Large intestine (tissue), 3 donors: ENCODE measurements at regions not wholly inside any gene's neighbourhood (a gene's known extent, or its start where the extent isn't known, plus 50 kb on each side); places are given as distances from the start of the nearest gene placed in this dataset.

ENCODE experiments used
- DNase-seq, 2 donors: peaks; one replicate each; pipeline versions ENCODE4 v3.0.0 to v3.0.0-alpha.2; 2013
- H3K27ac ChIP-seq: one replicate; pipeline ENCODE4 v1.5.1; 2013; ENCODE audit warnings: low read length
- H3K27me3 ChIP-seq: 2 replicates; pipeline ENCODE4 v1.6.1; 2013; ENCODE audit warnings: low read length; ENCODE audit not compliant: control insufficient read depth, insufficient read depth
- H3K36me3 ChIP-seq: 2 replicates; pipeline ENCODE4 v1.6.1; 2013; ENCODE audit warnings: low read length; ENCODE audit not compliant: control insufficient read depth, insufficient read depth
- H3K4me1 ChIP-seq: one replicate; pipeline ENCODE4 v1.6.1; 2013; ENCODE audit warnings: low read length; ENCODE audit not compliant: control insufficient read depth, insufficient read depth
- H3K4me3 ChIP-seq: one replicate; pipeline ENCODE4 v1.5.1; 2013; ENCODE audit warnings: low read length
- H3K9me3 ChIP-seq: one replicate; pipeline ENCODE4 v1.6.1; 2013; ENCODE audit warnings: mild to moderate bottlenecking, low read depth, low read length, moderate library complexity; ENCODE audit not compliant: control insufficient read depth
- WGBS: methylation state at CpG from one replicate; pipeline ENCODE4 v1.1.5; 2013; ENCODE audit warnings: low lambda C conversion rate; ENCODE audit not compliant: insufficient coverage; 5-methylcytosine and 5-hydroxymethylcytosine counted together

DNA sequence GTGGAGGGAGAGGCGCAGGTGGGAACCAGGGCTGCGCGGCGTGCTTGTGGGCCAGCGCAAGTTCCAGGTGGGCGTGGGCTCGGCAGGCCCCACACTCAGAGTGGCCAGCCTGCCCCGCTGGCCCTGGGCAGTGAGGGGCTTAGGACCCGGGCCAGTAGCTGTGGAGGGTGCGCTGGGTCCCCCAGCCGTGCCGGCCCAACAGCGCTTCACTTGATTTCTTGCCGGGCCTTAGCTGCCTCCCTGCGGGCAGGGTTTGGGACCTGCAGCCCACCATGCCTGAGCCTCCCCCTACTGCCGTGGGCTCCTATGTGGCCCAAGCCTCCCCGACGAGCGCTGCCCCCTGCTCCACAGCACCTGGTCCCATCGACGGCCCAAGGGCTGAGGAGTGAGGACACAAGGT lies 1636.9 kb upstream of the SLC39A10 start:
- H3K27me3 ChIP-seq = no peaks in the 10 kb centered on the region
- peaks cover 9% of the 10 kb centered on the region for H3K9me3 ChIP-seq
- no peaks in the 10 kb centered on the region for H3K4me1 ChIP-seq
- H3K27ac ChIP-seq = no peak overlapping the region
- WGBS = no CpG with 5 or more reads among the region's 21 CpGs
- no peak for DNase-seq
- no peaks in the 10 kb centered on the region for H3K36me3 ChIP-seq
- H3K4me3 ChIP-seq = no peak overlapping the region

DNA sequence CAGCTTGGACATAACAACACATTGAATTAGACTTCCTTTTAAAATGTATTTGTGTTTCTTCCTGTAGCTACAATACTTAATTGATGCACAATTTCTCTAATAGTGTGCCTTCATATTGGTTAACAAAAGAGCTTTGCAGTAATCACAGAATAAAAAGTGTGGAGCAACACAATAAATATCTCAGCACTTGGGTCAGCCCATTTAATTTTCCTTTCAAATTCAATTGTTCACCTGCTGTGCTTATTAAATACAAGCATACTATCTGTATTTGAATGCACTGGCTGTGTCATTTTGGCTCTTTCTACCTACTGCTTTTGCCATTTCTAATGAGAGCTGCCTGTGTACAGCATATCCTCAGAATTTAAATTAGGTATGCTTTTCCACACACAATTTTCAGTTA lies 1641.3 kb upstream of the SLC39A10 start:
- Histone ChIP-seq H3K4me1 (no peaks in the 10 kb centered on the region), H3K27me3 (no peaks in the 10 kb centered on the region), H3K9me3 (peaks cover 6% of the 10 kb centered on the region), H3K27ac (no peak overlapping the region), H3K4me3 (no peak overlapping the region), H3K36me3 (no peaks in the 10 kb centered on the region)
- no peak for DNase-seq

DNA sequence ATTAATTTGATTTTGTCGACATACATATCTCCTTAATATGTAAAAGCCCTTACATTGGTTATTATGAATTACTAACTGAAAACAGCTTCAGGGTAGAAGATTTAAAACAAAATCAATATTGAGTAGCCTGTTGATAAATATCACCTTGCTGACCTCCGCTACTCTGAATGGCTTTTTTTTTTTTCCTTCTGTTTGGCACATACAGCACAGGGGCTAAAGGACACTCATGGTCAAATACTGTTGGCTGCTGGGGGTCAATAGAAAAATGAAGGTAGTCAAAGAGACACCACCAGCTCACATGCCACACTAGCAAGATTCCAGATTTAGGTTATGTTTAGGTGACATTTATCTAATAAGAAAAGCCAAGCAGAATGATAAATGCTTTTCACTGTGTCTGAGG lies 1642.4 kb upstream of the SLC39A10 start:
- no peaks in the 10 kb centered on the region for H3K9me3 ChIP-seq
- H3K4me3 ChIP-seq = no peak overlapping the region
- H3K36me3 ChIP-seq = no peaks in the 10 kb centered on the region
- no peak overlapping the region for H3K27ac ChIP-seq
- no peak for DNase-seq
- no peaks in the 10 kb centered on the region for H3K4me1 ChIP-seq
- WGBS = 60% methylated on average over 1 of the region's 2 CpGs
- H3K27me3 ChIP-seq = no peaks in the 10 kb centered on the region

DNA sequence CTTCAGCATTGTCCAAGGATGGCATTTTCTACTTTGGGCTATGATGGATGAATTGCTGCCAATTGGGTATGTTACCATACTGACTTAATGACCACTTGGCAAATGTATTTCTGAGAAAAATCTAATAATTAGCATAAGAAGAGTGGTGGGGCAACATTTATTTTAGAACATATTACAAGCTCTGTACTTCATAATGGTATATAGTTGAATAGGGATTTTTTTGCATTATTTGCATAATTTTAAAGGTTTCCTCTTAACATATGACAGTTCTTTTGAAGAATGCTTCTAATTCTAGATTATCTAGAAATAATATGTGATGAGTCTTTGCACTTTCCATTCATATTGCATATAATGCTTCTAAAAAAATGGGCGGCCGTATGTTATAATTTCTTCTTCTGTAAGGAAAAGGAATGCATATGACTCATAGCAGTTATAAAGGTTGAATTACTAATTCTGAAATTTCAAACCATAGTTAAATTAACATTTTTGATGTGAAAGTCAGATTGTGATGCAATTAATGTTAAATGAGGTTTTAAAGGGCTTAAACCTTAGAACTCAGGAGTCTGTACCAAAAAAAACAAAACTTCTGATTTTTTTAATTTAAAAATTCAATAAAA lies 1652.3 kb upstream of the SLC39A10 start:
- Histone ChIP-seq H3K4me1 (no peaks in the 10 kb centered on the region), H3K4me3 (no peak overlapping the region), H3K27me3 (no peaks in the 10 kb centered on the region), H3K27ac (no peak overlapping the region), H3K36me3 (no peaks in the 10 kb centered on the region), H3K9me3 (peaks cover 12% of the 10 kb centered on the region)
- WGBS = 100% methylated on average over 1 of the region's 2 CpGs
- DNase-seq = no peak

DNA sequence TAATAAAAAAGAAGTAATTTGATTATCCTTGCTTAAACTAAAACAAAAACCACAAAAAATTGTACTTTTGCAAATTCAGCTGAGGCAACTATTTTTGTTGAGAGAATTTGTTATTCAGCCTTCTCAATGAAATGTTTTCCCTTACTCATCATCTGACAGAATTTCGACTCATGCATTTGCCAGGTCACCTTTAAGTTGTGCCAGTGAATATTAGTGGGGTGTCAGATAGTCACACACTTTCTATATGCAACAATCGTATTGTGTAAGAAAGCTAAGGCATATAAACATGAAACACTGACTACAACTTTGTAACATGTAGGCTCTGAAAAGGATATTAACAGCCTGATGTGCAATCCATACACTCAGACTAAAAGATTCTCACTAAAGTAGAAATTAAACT lies 1653.1 kb upstream of the SLC39A10 start:
- H3K4me1 ChIP-seq = no peaks in the 10 kb centered on the region
- no peak for DNase-seq
- H3K36me3 ChIP-seq = no peaks in the 10 kb centered on the region
- peaks cover 7% of the 10 kb centered on the region for H3K9me3 ChIP-seq
- no CpG with 5 or more reads among the region's 2 CpGs for WGBS
- H3K4me3 ChIP-seq = no peak overlapping the region
- no peak overlapping the region for H3K27ac ChIP-seq
- H3K27me3 ChIP-seq = no peaks in the 10 kb centered on the region

DNA sequence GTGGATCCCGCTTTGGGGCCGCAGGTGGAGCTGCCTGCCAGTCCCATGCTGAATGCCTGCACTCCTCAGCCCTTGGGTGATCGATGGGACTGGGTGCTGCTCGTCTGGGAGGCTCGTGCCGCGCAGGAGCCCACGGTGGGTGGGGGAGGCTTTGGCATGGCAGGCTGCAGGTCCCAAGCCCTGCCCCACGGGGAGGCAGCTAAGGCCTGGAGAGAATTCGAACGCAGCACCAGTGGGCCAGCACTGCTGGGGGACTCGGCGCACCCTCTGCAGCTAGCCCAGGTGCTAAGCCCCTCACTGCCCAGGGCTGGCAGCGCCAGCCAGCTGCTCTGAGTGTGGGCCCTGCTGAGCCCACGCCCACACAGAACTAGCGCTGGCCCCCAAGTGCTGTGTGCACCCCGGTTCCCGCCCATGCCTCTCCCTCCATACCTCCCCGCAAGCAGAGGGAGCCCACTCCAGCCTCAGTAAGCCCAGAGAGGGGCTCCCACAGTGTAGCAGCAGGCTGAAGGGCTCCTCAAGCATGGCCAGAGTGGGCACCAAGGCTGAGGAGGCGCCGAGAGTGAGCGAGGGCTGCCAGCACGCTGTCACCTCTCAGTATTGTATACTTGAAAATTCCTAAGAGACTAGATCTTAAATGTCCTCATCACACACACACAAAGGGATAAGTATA lies 1654.2 kb upstream of the SLC39A10 start:
- no CpG with 5 or more reads among the region's 23 CpGs for WGBS
- no peak for DNase-seq
- Histone ChIP-seq H3K4me1 (no peaks in the 10 kb centered on the region), H3K27ac (no peak overlapping the region), H3K36me3 (no peaks in the 10 kb centered on the region), H3K9me3 (peaks cover 7% of the 10 kb centered on the region), H3K4me3 (no peak overlapping the region), H3K27me3 (no peaks in the 10 kb centered on the region)

DNA sequence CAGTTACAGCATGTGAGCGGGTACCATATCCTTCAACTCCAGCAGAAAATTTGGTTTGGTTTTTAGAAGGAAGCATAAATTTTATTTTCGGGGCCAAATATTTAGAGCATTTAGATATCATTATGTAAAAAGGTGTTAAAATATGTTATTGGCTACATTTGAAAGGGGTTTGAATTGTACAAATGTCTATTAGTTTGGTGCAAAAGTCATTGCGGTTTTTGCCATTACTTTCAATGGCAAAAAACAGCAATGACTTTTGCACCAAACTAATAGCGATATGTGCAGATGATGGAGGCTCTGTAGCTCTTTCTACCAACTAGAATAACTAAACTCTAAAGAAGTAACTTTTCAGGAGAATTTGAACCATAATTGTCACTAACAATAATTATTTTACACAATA lies 1666.2 kb upstream of the SLC39A10 start:
- WGBS = 0% methylated on average over 1 of the region's 4 CpGs
- Histone ChIP-seq H3K9me3 (no peaks in the 10 kb centered on the region), H3K27ac (no peak overlapping the region), H3K4me3 (no peak overlapping the region), H3K27me3 (no peaks in the 10 kb centered on the region), H3K4me1 (no peaks in the 10 kb centered on the region), H3K36me3 (no peaks in the 10 kb centered on the region)
- DNase-seq = no peak

DNA sequence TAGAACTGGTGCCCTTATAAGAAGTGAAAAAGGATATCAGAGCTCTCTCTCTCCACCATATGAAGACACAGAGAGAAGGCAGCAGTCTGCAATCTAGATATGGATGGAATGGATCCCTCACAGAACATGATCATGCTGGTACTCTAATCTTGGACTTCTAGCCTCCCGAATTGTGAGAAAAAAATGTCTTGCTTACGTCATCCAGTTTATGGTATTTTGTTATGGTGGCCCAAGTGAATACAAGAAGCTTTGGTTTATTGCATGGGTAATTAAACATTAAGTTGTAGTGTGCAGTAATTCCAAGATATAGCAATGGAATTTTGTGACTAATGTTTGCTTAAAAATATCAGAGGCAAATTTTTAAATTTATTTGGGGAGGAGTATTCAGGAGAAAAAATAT lies 1667.4 kb upstream of the SLC39A10 start:
- no peak overlapping the region for H3K4me3 ChIP-seq
- no peak for DNase-seq
- no peaks in the 10 kb centered on the region for H3K36me3 ChIP-seq
- no peaks in the 10 kb centered on the region for H3K27me3 ChIP-seq
- no CpG with 5 or more reads among the region's 2 CpGs for WGBS
- H3K4me1 ChIP-seq = no peaks in the 10 kb centered on the region
- H3K9me3 ChIP-seq = no peaks in the 10 kb centered on the region
- no peak overlapping the region for H3K27ac ChIP-seq

DNA sequence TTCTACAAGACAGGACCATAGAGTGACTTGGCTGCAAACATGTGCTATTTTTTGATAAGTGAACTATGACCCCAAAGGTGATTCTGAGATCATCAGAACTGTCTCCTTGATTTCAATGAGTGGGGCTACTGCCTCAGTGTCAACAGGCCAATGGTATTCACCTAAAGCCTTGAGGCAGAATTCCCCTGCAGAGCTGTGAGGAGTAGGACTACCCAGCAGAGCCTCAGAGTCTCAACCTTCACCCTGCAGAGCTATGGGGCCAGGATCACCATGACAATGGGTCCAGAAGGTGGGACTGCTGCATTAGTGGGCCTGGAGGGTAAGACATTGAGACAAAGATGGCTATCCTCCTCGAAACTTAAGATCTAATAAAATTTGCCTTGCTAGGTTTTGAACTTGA lies 1668.2 kb upstream of the SLC39A10 start:
- no peaks in the 10 kb centered on the region for H3K9me3 ChIP-seq

DNA sequence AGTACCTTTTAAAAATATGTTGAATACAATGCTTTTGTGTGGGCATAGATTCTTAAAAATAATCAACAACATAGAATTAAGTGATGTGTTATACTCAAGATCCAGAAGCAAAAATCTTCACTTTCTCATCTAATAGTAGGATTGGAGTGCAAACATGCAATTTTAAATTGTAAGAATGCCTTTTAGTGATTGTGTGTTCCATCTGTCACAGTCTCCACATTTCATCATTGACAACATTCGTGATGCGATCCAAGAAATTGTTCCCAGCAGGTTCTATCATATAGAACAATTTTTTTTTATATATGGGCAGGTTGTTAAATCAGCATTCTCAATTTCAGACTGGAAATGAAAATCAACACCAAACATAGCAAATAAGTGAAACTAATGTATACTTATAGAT lies 1671.8 kb upstream of the SLC39A10 start:
- 100% methylated on average over 1 of the region's 2 CpGs for WGBS
- Histone ChIP-seq H3K4me3 (no peak overlapping the region), H3K4me1 (no peaks in the 10 kb centered on the region), H3K9me3 (no peaks in the 10 kb centered on the region), H3K27me3 (no peaks in the 10 kb centered on the region), H3K36me3 (no peaks in the 10 kb centered on the region), H3K27ac (no peak overlapping the region)
- no peak for DNase-seq

More for the DNA sequence above, 1668.2 kb upstream of the SLC39A10 start:
- no peaks in the 10 kb centered on the region for H3K27me3 ChIP-seq
- H3K4me1 ChIP-seq = no peaks in the 10 kb centered on the region
- no peak overlapping the region for H3K4me3 ChIP-seq
- no peak overlapping the region for H3K27ac ChIP-seq
- no peaks in the 10 kb centered on the region for H3K36me3 ChIP-seq
- DNase-seq = no peak
- 80% methylated on average over 1 of the region's 1 CpG for WGBS

DNA sequence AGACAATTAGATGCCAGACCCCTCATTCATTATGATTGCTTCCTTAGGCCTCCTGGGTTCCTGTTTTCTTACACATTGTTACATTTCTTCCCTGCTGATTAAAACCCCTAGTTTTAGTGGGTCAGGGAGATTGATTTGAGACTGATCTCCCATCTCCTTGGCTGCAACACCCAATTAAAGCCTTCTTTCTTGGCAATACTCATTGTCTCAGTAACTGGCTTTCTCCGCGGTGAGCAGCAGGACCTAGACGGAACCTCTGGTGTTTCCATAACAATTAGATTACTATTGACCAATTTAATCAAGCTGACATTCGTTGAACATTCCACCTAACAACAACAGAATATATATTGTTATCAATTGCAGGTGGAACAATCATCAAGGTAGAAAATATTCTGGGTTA lies 1676.4 kb upstream of the SLC39A10 start:
- DNase-seq = no peak
- WGBS = 83% methylated on average over 1 of the region's 4 CpGs
- H3K27ac ChIP-seq = no peak overlapping the region
- H3K4me3 ChIP-seq = no peak overlapping the region
- no peaks in the 10 kb centered on the region for H3K36me3 ChIP-seq
- H3K27me3 ChIP-seq = no peaks in the 10 kb centered on the region
- H3K9me3 ChIP-seq = no peaks in the 10 kb centered on the region
- H3K4me1 ChIP-seq = no peaks in the 10 kb centered on the region
